ENCODE measurements at regions not wholly inside any gene's neighbourhood (a gene's known extent, or its start where the extent isn't known, plus 50 kb on each side); places are given as distances from the start of the nearest gene placed in this dataset.

DNA sequence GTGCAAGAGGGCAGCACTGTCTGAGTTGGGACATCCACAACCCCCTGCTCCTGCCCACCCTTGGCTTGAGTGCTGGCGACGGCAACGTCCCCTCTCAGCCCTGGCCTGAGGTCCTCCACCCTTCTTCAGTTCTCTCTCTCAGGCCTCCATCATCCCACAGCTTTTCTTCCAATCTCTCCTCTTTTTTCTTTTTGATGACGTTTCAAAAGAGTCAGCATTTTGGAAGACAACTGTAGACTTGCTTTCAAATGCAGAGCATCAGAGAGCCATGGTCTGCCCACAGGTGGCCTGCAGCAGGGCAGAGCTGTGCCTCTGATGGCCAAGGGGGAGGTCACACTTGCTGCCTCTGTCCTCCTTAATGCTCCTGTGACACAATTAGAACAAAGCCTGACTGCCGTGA is 775.4 kb downstream of the KCNJ18 start:
- no peak for TF ChIP-seq CTCF (IDR thresholded peaks at IDR 0.05)
- TF ChIP-seq POLR2AphosphoS5 (IDR thresholded peaks at IDR 0.05), result no peak
- no peak for TF ChIP-seq POLR2A (IDR thresholded peaks at IDR 0.05)
